CD4-positive, CD25-positive, alpha-beta regulatory T cell (primary cell): ENCODE measurements at regions not wholly inside any gene's neighbourhood (a gene's known extent, or its start where the extent isn't known, plus 50 kb on each side); places are given as distances from the start of the nearest gene placed in this dataset.

Experiments
- ATAC-seq, 2 donors: fragments of 150-1000 bp; cut with Tn5 transposase; one replicate each; pipeline ENCODE4 v1.10.0; 2021; ENCODE audit warnings: low read depth in 2 of 2, moderate number of reproducible peaks in 2 of 2, moderate library complexity in 1 of 2
- DNase-seq, 3 donors: peaks; one replicate each; pipeline versions ENCODE4 v3.0.0 to v3.0.0-alpha.2; 2012 to 2022; ENCODE audit warnings: mixed read lengths in 1 of 3
- H3K27ac ChIP-seq: one replicate; pipeline ENCODE4 v1.7.0; 2013; ENCODE audit warnings: mild to moderate bottlenecking, low read length; ENCODE audit not compliant: insufficient read depth, poor library complexity, severe bottlenecking
- H3K27me3 ChIP-seq: one replicate; pipeline ENCODE4 v1.7.0; 2013; ENCODE audit warnings: low read length; ENCODE audit not compliant: control insufficient read depth, insufficient read depth
- H3K36me3 ChIP-seq: one replicate; pipeline ENCODE4 v1.7.0; 2013; ENCODE audit warnings: mild to moderate bottlenecking, low read length, moderate library complexity; ENCODE audit not compliant: control insufficient read depth, insufficient read depth
- H3K4me1 ChIP-seq: 2 replicates; pipeline ENCODE4 v1.7.0; 2013; ENCODE audit warnings: mild to moderate bottlenecking, low read length; ENCODE audit not compliant: insufficient read depth, control insufficient read depth, poor library complexity, severe bottlenecking
- H3K4me3 ChIP-seq: one replicate; pipeline ENCODE4 v1.7.0; 2013; ENCODE audit warnings: low read depth, mild to moderate bottlenecking, low read length, moderate library complexity
- H3K9me3 ChIP-seq, 2 experiments: 1 replicate in 1 of 2; 2 replicates in 1 of 2; pipeline ENCODE4 v1.7.0; 2013; ENCODE audit warnings: low read length in 2 of 2, mild to moderate bottlenecking in 1 of 2, moderate library complexity in 1 of 2; ENCODE audit not compliant: control insufficient read depth in 2 of 2
- H3K27ac Mint-ChIP-seq, 3 donors: one replicate each; pipeline ENCODE4 v1.8.0; 2020 to 2022; ENCODE audit warnings: mild to moderate bottlenecking in 3 of 3, mixed read lengths in 3 of 3, moderate library complexity in 2 of 3
- H3K27me3 Mint-ChIP-seq: one replicate; pipeline ENCODE4 v1.8.0; 2022; ENCODE audit warnings: mild to moderate bottlenecking, mixed read lengths
- H3K36me3 Mint-ChIP-seq: one replicate; pipeline ENCODE4 v1.8.0; 2020; ENCODE audit warnings: mixed read lengths
- H3K4me1 Mint-ChIP-seq, 4 donors: one replicate each; pipeline ENCODE4 v1.8.0; 2020 to 2022; ENCODE audit warnings: mixed read lengths in 4 of 4, mild to moderate bottlenecking in 1 of 4
- H3K4me3 Mint-ChIP-seq, 4 donors: one replicate each; pipeline ENCODE4 v1.8.0; 2020 to 2022; ENCODE audit warnings: mild to moderate bottlenecking in 4 of 4, mixed read lengths in 4 of 4, moderate library complexity in 3 of 4
- H3K9me3 Mint-ChIP-seq, 7 donors: one replicate each; pipeline ENCODE4 v1.8.0; 2020 to 2022; ENCODE audit warnings: mixed read lengths in 7 of 7, mild to moderate bottlenecking in 3 of 7, moderate library complexity in 2 of 7

- DNase-seq (no peak), ATAC-seq (no peak)
- H3K4me1 ChIP-seq, result no peaks in the 10 kb centered on the region
- no peak overlapping the region for H3K4me3 ChIP-seq
- Mint-ChIP-seq H3K4me3 (no peak overlapping the region), H3K27ac (peak overlapping the region in 1 of 3 donors; percentile 50), H3K4me1 (no peaks in the 10 kb centered on the region), H3K27me3 (peaks cover 16% of the 10 kb centered on the region), H3K36me3 (no peaks in the 10 kb centered on the region), H3K9me3 (peaks cover 0 to 2% (median 0%) of the 10 kb centered on the region in 7 donors)
- no peak overlapping the region for H3K27ac ChIP-seq
- no peaks in the 10 kb centered on the region for H3K27me3 ChIP-seq
- H3K36me3 ChIP-seq, result no peaks in the 10 kb centered on the region
- H3K9me3 ChIP-seq, result no peaks in the 10 kb centered on the region
These were observed 287.3 kb upstream of the FOXF1 start for GRCh38 chr16:86222965-86223551.

DNA sequence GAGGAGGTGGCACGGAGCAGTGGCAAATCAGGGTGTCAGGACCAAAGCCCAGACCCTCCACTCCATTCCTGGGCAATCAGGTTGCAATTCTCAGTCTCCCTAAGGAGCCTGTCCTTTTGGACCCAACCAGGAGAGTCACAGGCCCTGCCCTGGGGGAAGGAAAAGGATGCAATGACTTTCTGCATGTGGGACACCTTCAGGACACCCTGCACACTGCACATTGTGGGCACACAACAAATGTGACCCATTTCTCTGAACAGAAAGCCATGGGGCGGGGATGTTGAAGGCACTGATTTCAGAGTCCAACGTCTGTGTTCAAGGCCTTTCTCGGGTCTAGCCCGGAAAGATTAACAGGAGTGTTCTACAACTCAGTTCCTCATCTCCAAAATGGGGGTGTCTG, 286.2 kb upstream of the FOXF1 start:
- Mint-ChIP-seq H3K27me3 (peaks cover 16% of the 10 kb centered on the region), H3K4me1 (no peaks in the 10 kb centered on the region), H3K36me3 (no peaks in the 10 kb centered on the region), H3K4me3 (no peak overlapping the region), H3K9me3 (peaks cover 0 to 2% (median 0%) of the 10 kb centered on the region in 7 donors), H3K27ac (no peak overlapping the region)
- Histone ChIP-seq H3K4me3 (no peak overlapping the region), H3K4me1 (no peaks in the 10 kb centered on the region), H3K36me3 (no peaks in the 10 kb centered on the region), H3K9me3 (no peaks in the 10 kb centered on the region), H3K27me3 (no peaks in the 10 kb centered on the region), H3K27ac (no peak overlapping the region)
- DNase-seq (no peak), ATAC-seq (no peak)

- H3K27me3 Mint-ChIP-seq, result peaks cover 16% of the 10 kb centered on the region
- peaks cover 0 to 2% (median 0%) of the 10 kb centered on the region in 7 donors for H3K9me3 Mint-ChIP-seq
- no peak overlapping the region for H3K27ac Mint-ChIP-seq
- no peaks in the 10 kb centered on the region for H3K36me3 Mint-ChIP-seq
- Histone ChIP-seq H3K27ac (no peak overlapping the region), H3K4me1 (no peaks in the 10 kb centered on the region), H3K36me3 (no peaks in the 10 kb centered on the region), H3K4me3 (no peak overlapping the region), H3K27me3 (no peaks in the 10 kb centered on the region), H3K9me3 (no peaks in the 10 kb centered on the region)
- ATAC-seq (no peak), DNase-seq (no peak)
- H3K4me3 Mint-ChIP-seq, result no peak overlapping the region
- no peaks in the 10 kb centered on the region for H3K4me1 Mint-ChIP-seq
These were observed 285.7 kb upstream of the FOXF1 start for GRCh38 chr16:86224629-86225028.

DNA sequence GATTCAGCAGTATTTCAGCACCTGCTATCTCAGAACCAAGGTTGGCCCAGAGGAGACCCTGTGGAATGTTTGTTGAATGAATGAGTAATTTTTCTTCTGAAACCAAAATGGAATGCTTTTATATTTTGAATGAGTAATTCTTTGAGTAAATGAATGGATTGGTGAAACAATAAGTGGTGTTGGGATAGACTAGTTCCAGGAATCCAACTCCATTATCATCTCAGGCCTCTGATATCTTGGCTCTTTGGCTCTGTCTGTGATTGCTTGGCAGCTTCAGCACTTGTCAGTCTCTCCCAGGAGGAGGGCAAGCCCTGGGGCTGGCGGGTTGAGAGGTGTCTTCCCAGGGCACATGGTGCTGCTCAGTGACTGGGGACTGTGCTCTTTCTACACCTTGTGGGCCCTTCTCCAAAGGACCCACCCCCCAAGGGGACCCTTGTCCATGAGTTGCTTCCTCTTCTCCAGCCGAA, 284.4 kb upstream of the FOXF1 start:
- Histone ChIP-seq H3K36me3 (no peaks in the 10 kb centered on the region), H3K4me1 (no peaks in the 10 kb centered on the region), H3K27ac (no peak overlapping the region), H3K9me3 (no peaks in the 10 kb centered on the region), H3K4me3 (no peak overlapping the region), H3K27me3 (no peaks in the 10 kb centered on the region)
- peaks cover 10% of the 10 kb centered on the region for H3K27me3 Mint-ChIP-seq
- H3K4me1 Mint-ChIP-seq, result no peaks in the 10 kb centered on the region
- no peaks in the 10 kb centered on the region for H3K36me3 Mint-ChIP-seq
- no peak for DNase-seq
- H3K9me3 Mint-ChIP-seq, result peaks cover 0 to 2% (median 0%) of the 10 kb centered on the region in 7 donors
- H3K4me3 Mint-ChIP-seq, result no peak overlapping the region
- no peak for ATAC-seq
- H3K27ac Mint-ChIP-seq, result no peak overlapping the region

DNA sequence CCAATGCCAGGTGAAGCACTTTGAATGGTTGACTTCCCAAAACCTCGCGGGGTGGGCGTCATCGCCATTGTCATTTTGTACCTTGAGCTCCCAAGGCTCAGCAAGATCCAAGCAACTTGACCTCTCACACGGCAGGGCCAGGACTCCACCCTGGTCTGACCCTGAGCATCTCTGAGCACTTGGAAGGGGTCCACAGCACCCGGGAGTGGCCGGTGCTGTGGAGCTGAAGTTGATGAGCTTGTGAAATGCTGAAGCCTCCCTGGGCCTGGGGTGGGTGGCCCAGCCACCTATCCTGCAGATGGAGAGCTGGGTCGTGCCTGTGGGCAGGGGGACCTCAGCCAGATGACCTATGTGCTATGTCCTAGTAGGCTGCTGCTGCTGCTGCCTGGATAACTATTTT, 283.3 kb upstream of the FOXF1 start:
- Histone ChIP-seq H3K4me1 (no peaks in the 10 kb centered on the region), H3K36me3 (no peaks in the 10 kb centered on the region), H3K27me3 (no peaks in the 10 kb centered on the region), H3K4me3 (no peak overlapping the region), H3K9me3 (no peaks in the 10 kb centered on the region), H3K27ac (no peak overlapping the region)
- Mint-ChIP-seq H3K27ac (no peak overlapping the region), H3K4me1 (no peaks in the 10 kb centered on the region), H3K4me3 (no peak overlapping the region), H3K36me3 (no peaks in the 10 kb centered on the region), H3K9me3 (peaks cover 0 to 2% (median 0%) of the 10 kb centered on the region in 7 donors), H3K27me3 (peaks cover 10% of the 10 kb centered on the region)
- no peak for DNase-seq
- no peak for ATAC-seq

DNA sequence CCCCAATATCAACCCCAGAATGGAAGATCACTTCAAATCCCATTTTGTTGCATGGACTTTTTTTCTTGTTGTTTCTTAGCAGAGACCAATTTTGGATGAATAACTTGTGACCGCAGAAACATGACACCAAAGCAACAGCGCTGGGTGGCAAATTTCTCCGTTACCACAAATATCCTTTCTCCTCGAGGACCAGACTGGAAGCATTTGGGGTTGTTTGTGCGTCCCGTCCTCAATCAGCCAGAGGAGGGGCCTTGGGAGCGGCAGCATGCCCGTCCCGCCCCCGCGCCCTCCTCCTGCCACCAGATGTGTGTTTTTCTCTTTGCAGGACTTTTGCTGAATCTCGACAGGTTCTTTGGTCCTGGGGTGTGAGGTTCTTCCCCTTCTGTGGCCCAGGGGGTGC, 282.5 kb upstream of the FOXF1 start:
- no peaks in the 10 kb centered on the region for H3K9me3 ChIP-seq
- peaks cover 10% of the 10 kb centered on the region for H3K27me3 Mint-ChIP-seq
- H3K36me3 ChIP-seq, result no peaks in the 10 kb centered on the region
- DNase-seq (no peak), ATAC-seq (no peak)
- no peak overlapping the region for H3K27ac ChIP-seq
- no peaks in the 10 kb centered on the region for H3K4me1 Mint-ChIP-seq
- H3K4me1 ChIP-seq, result no peaks in the 10 kb centered on the region
- H3K9me3 Mint-ChIP-seq, result peaks cover 0 to 2% (median 0%) of the 10 kb centered on the region in 7 donors
- H3K4me3 ChIP-seq, result no peak overlapping the region
- H3K36me3 Mint-ChIP-seq, result no peaks in the 10 kb centered on the region
- no peak overlapping the region for H3K27ac Mint-ChIP-seq
- H3K4me3 Mint-ChIP-seq, result no peak overlapping the region
- H3K27me3 ChIP-seq, result no peaks in the 10 kb centered on the region

DNA sequence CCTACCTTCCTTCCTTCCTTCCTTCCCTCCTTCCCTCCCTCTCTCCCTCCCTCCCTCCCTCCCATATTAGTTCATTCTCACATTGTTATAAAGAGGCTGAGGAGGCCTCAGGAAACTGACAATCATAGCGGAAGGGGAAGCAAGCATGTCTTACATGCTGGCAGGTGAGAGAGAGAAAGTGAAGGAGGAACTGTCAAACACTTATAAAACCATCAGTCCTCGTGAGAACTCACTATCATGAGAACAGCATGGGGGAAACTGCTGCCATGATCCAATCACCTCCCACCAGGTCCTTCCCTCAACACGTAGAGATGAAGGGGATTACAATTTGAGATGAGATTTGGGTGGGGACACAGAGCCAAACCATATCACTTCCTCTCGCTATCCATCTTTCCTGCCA, 281.6 kb upstream of the FOXF1 start:
- Histone ChIP-seq H3K36me3 (no peaks in the 10 kb centered on the region), H3K9me3 (no peaks in the 10 kb centered on the region), H3K4me3 (no peak overlapping the region), H3K27me3 (no peaks in the 10 kb centered on the region), H3K4me1 (no peaks in the 10 kb centered on the region), H3K27ac (no peak overlapping the region)
- no peak for ATAC-seq
- H3K4me1 Mint-ChIP-seq, result no peaks in the 10 kb centered on the region
- no peaks in the 10 kb centered on the region for H3K36me3 Mint-ChIP-seq
- no peak overlapping the region for H3K4me3 Mint-ChIP-seq
- no peak for DNase-seq
- no peak overlapping the region for H3K27ac Mint-ChIP-seq
- peaks cover 6% of the 10 kb centered on the region for H3K27me3 Mint-ChIP-seq
- H3K9me3 Mint-ChIP-seq, result peaks cover 0 to 4% (median 2%) of the 10 kb centered on the region in 7 donors

GRCh38 chr16:86229283-86229682, 281.0 kb upstream of the FOXF1 start:
- H3K27ac ChIP-seq, result no peak overlapping the region
- Mint-ChIP-seq H3K9me3 (peaks cover 0 to 4% (median 2%) of the 10 kb centered on the region in 7 donors), H3K4me1 (no peaks in the 10 kb centered on the region), H3K4me3 (no peak overlapping the region), H3K36me3 (no peaks in the 10 kb centered on the region), H3K27ac (no peak overlapping the region), H3K27me3 (peaks cover 6% of the 10 kb centered on the region)
- no peaks in the 10 kb centered on the region for H3K4me1 ChIP-seq
- H3K36me3 ChIP-seq, result no peaks in the 10 kb centered on the region
- DNase-seq (no peak), ATAC-seq (no peak)
- H3K27me3 ChIP-seq, result no peaks in the 10 kb centered on the region
- H3K9me3 ChIP-seq, result no peaks in the 10 kb centered on the region
- no peak overlapping the region for H3K4me3 ChIP-seq
